LNCaP clone FGC (cell line): ENCODE measurements at regions not wholly inside any gene's neighbourhood (a gene's known extent, or its start where the extent isn't known, plus 50 kb on each side); places are given as distances from the start of the nearest gene placed in this dataset.

Source experiments
- DNase-seq: peaks from one replicate; pipeline ENCODE4 v3.0.0-alpha.2; 2011; ENCODE audit warnings: low read depth
- H3K4me3 ChIP-seq: 2 replicates; pipeline ENCODE4 v1.5.1; 2011; ENCODE audit warnings: mild to moderate bottlenecking, low read depth, low read length, control low read depth
- CTCF ChIP-seq: IDR thresholded peaks from 2 replicates; pipeline ENCODE4 v1.5.1; 2012; ENCODE audit warnings: mild to moderate bottlenecking; ENCODE audit not compliant: control insufficient read depth, insufficient read depth; ENCODE audit errors: extremely low read depth

GRCh38 chr1:14135070-14135469 is 435.1 kb downstream of the PRDM2 start:
- H3K4me3 ChIP-seq = no peak overlapping the region
- TF ChIP-seq CTCF = no peak
- peak; percentile 76 for DNase-seq

GRCh38 chr1:14136152-14136763 is 436.3 kb downstream of the PRDM2 start:
- H3K4me3 ChIP-seq = no peak overlapping the region
- no peak for DNase-seq
- TF ChIP-seq CTCF = no peak

GRCh38 chr1:14136881-14137280 is 436.9 kb downstream of the PRDM2 start:
- TF ChIP-seq CTCF = no peak
- H3K4me3 ChIP-seq = no peak overlapping the region
- no peak for DNase-seq

- H3K4me3 ChIP-seq = no peak overlapping the region
- no peak for TF ChIP-seq CTCF
These were observed 437.6 kb downstream of the PRDM2 start for GRCh38 chr1:14137411-14138134.

GRCh38 chr1:14138135-14138506 is 438.1 kb downstream of the PRDM2 start:
- TF ChIP-seq CTCF = no peak
- no peak for DNase-seq
- no peak overlapping the region for H3K4me3 ChIP-seq

More at GRCh38 chr1:14137411-14138134, 437.6 kb downstream of the PRDM2 start:
- no peak for DNase-seq

GRCh38 chr1:14138687-14139086 is 438.7 kb downstream of the PRDM2 start:
- H3K4me3 ChIP-seq = no peak overlapping the region
- DNase-seq = no peak
- TF ChIP-seq CTCF = 0 out of 2 replicates have a peak, but pooled peaks have one; percentile 1
